ENCODE measurements at regions not wholly inside any gene's neighbourhood (a gene's known extent, or its start where the extent isn't known, plus 50 kb on each side); places are given as distances from the start of the nearest gene placed in this dataset.
"Not testable (repeated sequence)": the region's sequence is repeated elsewhere in the genome, so short reads cannot be mapped to it uniquely, and the experiment has no call there.

GRCh38 chr16:29221281-29221955, 185.1 kb downstream of the NPIPB11 start:
- DNase-seq (ENCODE audit: low read depth in 2 of 2, low spot score in 1 of 2) = not testable (repeated sequence)

GRCh38 chr16:29220647-29221191, 185.8 kb downstream of the NPIPB11 start:
- DNase-seq (ENCODE audit: low read depth in 2 of 2, low spot score in 1 of 2) = not testable (repeated sequence)

GRCh38 chr16:29219966-29220646, 186.4 kb downstream of the NPIPB11 start:
- not testable (repeated sequence) for DNase-seq (ENCODE audit: low read depth in 2 of 2, low spot score in 1 of 2)

GRCh38 chr16:29219562-29219961, 186.9 kb downstream of the NPIPB11 start:
- DNase-seq (ENCODE audit: low read depth in 2 of 2, low spot score in 1 of 2) = not testable (repeated sequence)

GRCh38 chr16:29218649-29219048, 187.9 kb downstream of the NPIPB11 start:
- not testable (repeated sequence) for DNase-seq (ENCODE audit: low read depth in 2 of 2, low spot score in 1 of 2)

GRCh38 chr16:29218171-29218570, 188.3 kb downstream of the NPIPB11 start:
- DNase-seq (ENCODE audit: low read depth in 2 of 2, low spot score in 1 of 2) = not testable (repeated sequence)

GRCh38 chr16:29217752-29218126, 188.8 kb downstream of the NPIPB11 start:
- not testable (repeated sequence) for DNase-seq (ENCODE audit: low read depth in 2 of 2, low spot score in 1 of 2)

GRCh38 chr16:29217104-29217751, 189.3 kb downstream of the NPIPB11 start:
- DNase-seq (ENCODE audit: low read depth in 2 of 2, low spot score in 1 of 2) = not testable (repeated sequence)

- DNase-seq (ENCODE audit: low read depth in 2 of 2, low spot score in 1 of 2) = not testable (repeated sequence)
Observed at GRCh38 chr16:29213770-29214169, 192.7 kb downstream of the NPIPB11 start.

GRCh38 chr16:29213251-29213650, 193.3 kb downstream of the NPIPB11 start:
- DNase-seq (ENCODE audit: low read depth in 2 of 2, low spot score in 1 of 2) = not testable (repeated sequence)

- not testable (repeated sequence) for DNase-seq (ENCODE audit: low read depth in 2 of 2, low spot score in 1 of 2)
Observed at GRCh38 chr16:29212084-29213027, 194.2 kb downstream of the NPIPB11 start.

GRCh38 chr16:29211456-29211855, 195.1 kb downstream of the NPIPB11 start:
- DNase-seq (ENCODE audit: low read depth in 2 of 2, low spot score in 1 of 2) = not testable (repeated sequence)

- not testable (repeated sequence) for DNase-seq (ENCODE audit: low read depth in 2 of 2, low spot score in 1 of 2)
Observed at GRCh38 chr16:29210299-29211150, 196.0 kb downstream of the NPIPB11 start.

GRCh38 chr16:29206120-29206519, 200.4 kb downstream of the NPIPB11 start:
- DNase-seq (ENCODE audit: low read depth in 2 of 2, low spot score in 1 of 2) = not testable (repeated sequence)

- DNase-seq (ENCODE audit: low read depth in 2 of 2, low spot score in 1 of 2) = not testable (repeated sequence)
Observed at GRCh38 chr16:29205151-29205550, 201.4 kb downstream of the NPIPB11 start.

GRCh38 chr16:29204806-29205135, 201.7 kb downstream of the NPIPB11 start:
- DNase-seq (ENCODE audit: low read depth in 2 of 2, low spot score in 1 of 2) = no peak

- not testable (repeated sequence) for DNase-seq (ENCODE audit: low read depth in 2 of 2, low spot score in 1 of 2)
Observed at GRCh38 chr16:29203933-29204805, 202.3 kb downstream of the NPIPB11 start.

- not testable (repeated sequence) for DNase-seq (ENCODE audit: low read depth in 2 of 2, low spot score in 1 of 2)
Observed at GRCh38 chr16:29203046-29203932, 203.2 kb downstream of the NPIPB11 start.
